ENCODE measurements at regions not wholly inside any gene's neighbourhood (a gene's known extent, or its start where the extent isn't known, plus 50 kb on each side); places are given as distances from the start of the nearest gene placed in this dataset.

DNA sequence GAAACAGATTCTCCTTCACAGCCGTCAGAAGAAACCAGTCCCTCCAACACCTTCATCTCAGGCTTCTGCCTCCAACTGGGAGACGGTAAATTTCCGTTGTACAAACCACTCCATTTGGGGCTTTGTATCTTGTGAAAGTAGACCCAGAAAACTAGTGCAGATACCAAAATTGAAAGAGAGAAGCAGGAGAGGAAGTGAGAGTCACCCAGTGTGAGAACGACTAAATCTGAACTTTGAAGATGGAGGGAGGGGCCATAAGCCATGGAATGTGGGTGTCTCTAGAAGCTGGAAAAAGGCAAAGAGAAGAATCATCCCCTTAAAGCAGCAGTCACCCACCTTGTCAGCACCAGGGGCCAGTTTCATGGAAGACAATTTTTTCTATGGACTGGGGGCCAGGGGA, 88.3 kb upstream of the LRATD1 start:
- H3K4me1 ChIP-seq (ENCODE audit: insufficient read depth), result no peaks in the 10 kb centered on the region
- in situ Hi-C loops (cut with MboI), result no loop called here
- no peaks in the 10 kb centered on the region for H3K36me3 ChIP-seq (ENCODE audit: low read depth)
- TF ChIP-seq EZH2phosphoT487 (IDR thresholded peaks at IDR 0.05; ENCODE audit: insufficient read depth, low read depth), result no peak
- TF ChIP-seq EZH2 (IDR thresholded peaks at IDR 0.05; ENCODE audit: insufficient read depth, poor library complexity, severe bottlenecking), result no peak
- H3K27ac ChIP-seq, result no peak overlapping the region
- H3K79me2 ChIP-seq (ENCODE audit: insufficient read depth), result no peaks in the 10 kb centered on the region
- H3K4me2 ChIP-seq (ENCODE audit: unreplicated experiment), result no peak overlapping the region
- no peak overlapping the region for H3K4me3 ChIP-seq
- no peaks in the 10 kb centered on the region for H3F3A ChIP-seq (ENCODE audit: insufficient read depth)
- no peak for DNase-seq
- H3K9ac ChIP-seq, result no peak overlapping the region
- H3K9me3 ChIP-seq (ENCODE audit: low read depth), result no peaks in the 10 kb centered on the region
- WGBS, 2 experiments (ENCODE audit: low coverage in 1 of 2, low lambda C conversion rate in 2 of 2, missing lambda C conversion rate in 2 of 2), result 63 to 72% methylated on average over 4 of the region's 4 CpGs
- no peaks in the 10 kb centered on the region for H3K27me3 ChIP-seq (replicated peaks; ENCODE audit: insufficient read depth)
- H4K20me1 ChIP-seq (ENCODE audit: insufficient read depth), result no peaks in the 10 kb centered on the region
- no peak overlapping the region for H2AFZ ChIP-seq
- H3K9me2 ChIP-seq (ENCODE audit: insufficient read depth), result no peaks in the 10 kb centered on the region

DNA sequence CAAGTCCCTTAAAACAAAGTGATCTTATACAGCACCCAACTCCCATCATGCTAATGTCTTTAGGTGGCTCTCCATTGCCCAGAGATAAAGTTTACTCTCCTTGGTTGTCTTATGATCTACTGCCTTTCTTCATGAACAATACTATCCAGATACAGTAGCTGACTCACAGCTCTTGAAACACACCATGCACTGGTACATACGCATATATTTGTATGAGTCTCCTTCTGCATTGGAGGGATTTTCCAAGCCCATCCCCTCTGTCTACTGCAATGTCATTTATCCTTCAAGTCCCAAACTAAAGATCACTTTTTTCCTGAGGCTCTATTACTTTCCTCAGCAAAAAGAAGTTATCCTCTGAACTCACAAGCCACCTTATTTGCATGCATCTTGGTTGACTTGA, 84.7 kb upstream of the LRATD1 start:
- no peak for DNase-seq
- in situ Hi-C loops (cut with MboI), result no loop called here
- no peaks in the 10 kb centered on the region for H3K27me3 ChIP-seq (replicated peaks; ENCODE audit: insufficient read depth)
- no peak overlapping the region for H3K4me2 ChIP-seq (ENCODE audit: unreplicated experiment)
- H3K4me3 ChIP-seq, result no peak overlapping the region
- no peaks in the 10 kb centered on the region for H3K4me1 ChIP-seq (ENCODE audit: insufficient read depth)
- no peaks in the 10 kb centered on the region for H3K9me2 ChIP-seq (ENCODE audit: insufficient read depth)
- no peaks in the 10 kb centered on the region for H3K9me3 ChIP-seq (ENCODE audit: low read depth)
- H3K36me3 ChIP-seq (ENCODE audit: low read depth), result no peaks in the 10 kb centered on the region
- no peak overlapping the region for H2AFZ ChIP-seq
- H3K79me2 ChIP-seq (ENCODE audit: insufficient read depth), result no peaks in the 10 kb centered on the region
- TF ChIP-seq EZH2phosphoT487 (IDR thresholded peaks at IDR 0.05; ENCODE audit: insufficient read depth, low read depth) (no peak), EZH2 (IDR thresholded peaks at IDR 0.05; ENCODE audit: insufficient read depth, poor library complexity, severe bottlenecking) (no peak)
- H3K27ac ChIP-seq, result no peak overlapping the region
- WGBS, 2 experiments (ENCODE audit: low coverage in 1 of 2, low lambda C conversion rate in 2 of 2, missing lambda C conversion rate in 2 of 2), result 88 to 100% methylated on average over 1 of the region's 1 CpG
- H4K20me1 ChIP-seq (ENCODE audit: insufficient read depth), result no peaks in the 10 kb centered on the region
- no peak overlapping the region for H3K9ac ChIP-seq
- no peaks in the 10 kb centered on the region for H3F3A ChIP-seq (ENCODE audit: insufficient read depth)

- no peaks in the 10 kb centered on the region for H3K9me3 ChIP-seq (ENCODE audit: low read depth)
- H3F3A ChIP-seq (ENCODE audit: insufficient read depth), result no peaks in the 10 kb centered on the region
- no peak overlapping the region for H2AFZ ChIP-seq
- H4K20me1 ChIP-seq (ENCODE audit: insufficient read depth), result no peaks in the 10 kb centered on the region
- H3K27me3 ChIP-seq (replicated peaks; ENCODE audit: insufficient read depth), result no peaks in the 10 kb centered on the region
- TF ChIP-seq EZH2 (IDR thresholded peaks at IDR 0.05; ENCODE audit: insufficient read depth, poor library complexity, severe bottlenecking) (no peak), EZH2phosphoT487 (IDR thresholded peaks at IDR 0.05; ENCODE audit: insufficient read depth, low read depth) (no peak)
- no peak for DNase-seq
- WGBS, 2 experiments (ENCODE audit: low coverage in 1 of 2, low lambda C conversion rate in 2 of 2, missing lambda C conversion rate in 2 of 2), result 42 to 45% methylated on average over 3 of the region's 3 CpGs
- H3K4me3 ChIP-seq, result no peak overlapping the region
- no peak overlapping the region for H3K9ac ChIP-seq
- H3K4me1 ChIP-seq (ENCODE audit: insufficient read depth), result no peaks in the 10 kb centered on the region
- H3K9me2 ChIP-seq (ENCODE audit: insufficient read depth), result no peaks in the 10 kb centered on the region
- H3K36me3 ChIP-seq (ENCODE audit: low read depth), result no peaks in the 10 kb centered on the region
- in situ Hi-C loops (cut with MboI), result no loop called here
- H3K4me2 ChIP-seq (ENCODE audit: unreplicated experiment), result no peak overlapping the region
- H3K79me2 ChIP-seq (ENCODE audit: insufficient read depth), result no peaks in the 10 kb centered on the region
- no peak overlapping the region for H3K27ac ChIP-seq
These were observed 81.9 kb upstream of the LRATD1 start for GRCh38 chr2:14550658-14551057.

GRCh38 chr2:14551069-14551468, 81.4 kb upstream of the LRATD1 start:
- H3K9me3 ChIP-seq (ENCODE audit: low read depth), result no peaks in the 10 kb centered on the region
- in situ Hi-C loops (cut with MboI), result no loop called here
- 69 to 76% methylated on average over 3 of the region's 3 CpGs for WGBS, 2 experiments (ENCODE audit: low coverage in 1 of 2, low lambda C conversion rate in 2 of 2, missing lambda C conversion rate in 2 of 2)
- H3K79me2 ChIP-seq (ENCODE audit: insufficient read depth), result no peaks in the 10 kb centered on the region
- no peaks in the 10 kb centered on the region for H3K36me3 ChIP-seq (ENCODE audit: low read depth)
- no peak overlapping the region for H3K4me2 ChIP-seq (ENCODE audit: unreplicated experiment)
- H3K9me2 ChIP-seq (ENCODE audit: insufficient read depth), result no peaks in the 10 kb centered on the region
- H4K20me1 ChIP-seq (ENCODE audit: insufficient read depth), result no peaks in the 10 kb centered on the region
- H3K27ac ChIP-seq, result no peak overlapping the region
- DNase-seq, result no peak
- H3K4me3 ChIP-seq, result no peak overlapping the region
- no peak overlapping the region for H2AFZ ChIP-seq
- no peaks in the 10 kb centered on the region for H3K4me1 ChIP-seq (ENCODE audit: insufficient read depth)
- H3K27me3 ChIP-seq (replicated peaks; ENCODE audit: insufficient read depth), result no peaks in the 10 kb centered on the region
- H3K9ac ChIP-seq, result no peak overlapping the region
- TF ChIP-seq EZH2 (IDR thresholded peaks at IDR 0.05; ENCODE audit: insufficient read depth, poor library complexity, severe bottlenecking) (no peak), EZH2phosphoT487 (IDR thresholded peaks at IDR 0.05; ENCODE audit: insufficient read depth, low read depth) (no peak)
- no peaks in the 10 kb centered on the region for H3F3A ChIP-seq (ENCODE audit: insufficient read depth)

DNA sequence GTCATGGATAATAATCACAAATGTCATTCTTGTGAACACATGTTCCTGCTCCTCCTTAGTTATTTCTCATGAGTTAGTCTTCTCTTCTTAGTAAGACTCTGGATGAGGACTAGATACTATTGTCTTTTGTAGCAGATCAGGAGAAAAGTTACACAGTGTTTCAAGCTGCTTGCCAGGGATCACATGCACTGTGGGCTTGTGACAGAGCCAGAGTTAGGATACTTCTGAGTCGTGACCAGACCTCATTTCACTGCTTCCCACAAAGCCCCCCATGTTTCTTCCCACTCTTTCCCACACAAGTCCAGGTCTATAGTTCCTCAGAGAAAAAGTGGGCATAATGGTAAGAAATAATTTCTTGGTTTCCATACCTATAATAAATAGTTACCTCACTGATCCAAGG, 80.2 kb upstream of the LRATD1 start:
- Histone ChIP-seq H3F3A (ENCODE audit: insufficient read depth) (no peaks in the 10 kb centered on the region), H2AFZ (no peak overlapping the region), H3K36me3 (ENCODE audit: low read depth) (no peaks in the 10 kb centered on the region), H3K9me2 (ENCODE audit: insufficient read depth) (no peaks in the 10 kb centered on the region), H3K4me2 (ENCODE audit: unreplicated experiment) (no peak overlapping the region), H3K79me2 (ENCODE audit: insufficient read depth) (no peaks in the 10 kb centered on the region), H3K4me1 (ENCODE audit: insufficient read depth) (no peaks in the 10 kb centered on the region), H3K27me3 (replicated peaks; ENCODE audit: insufficient read depth) (no peaks in the 10 kb centered on the region), H3K9ac (no peak overlapping the region), H3K4me3 (no peak overlapping the region), H3K9me3 (ENCODE audit: low read depth) (no peaks in the 10 kb centered on the region), H3K27ac (no peak overlapping the region), H4K20me1 (ENCODE audit: insufficient read depth) (no peaks in the 10 kb centered on the region)
- DNase-seq, result no peak
- in situ Hi-C loops (cut with MboI), result no loop called here
- WGBS, 2 experiments (ENCODE audit: low coverage in 1 of 2, low lambda C conversion rate in 2 of 2, missing lambda C conversion rate in 2 of 2), result 29 to 38% methylated on average over 1 of the region's 1 CpG
- no peak for TF ChIP-seq EZH2 (IDR thresholded peaks at IDR 0.05; ENCODE audit: insufficient read depth, poor library complexity, severe bottlenecking)
- TF ChIP-seq EZH2phosphoT487 (IDR thresholded peaks at IDR 0.05; ENCODE audit: insufficient read depth, low read depth), result no peak

All from GM23248 (cell line).